CD4-positive, alpha-beta T cell treated with Interleukin-4 for 4 hours (primary cell): ENCODE measurements at regions not wholly inside any gene's neighbourhood (a gene's known extent, or its start where the extent isn't known, plus 50 kb on each side); places are given as distances from the start of the nearest gene placed in this dataset.

Experiments used
- DNase-seq: peaks from one replicate; pipeline ENCODE4 v3.0.0-alpha.2; 2020

DNA sequence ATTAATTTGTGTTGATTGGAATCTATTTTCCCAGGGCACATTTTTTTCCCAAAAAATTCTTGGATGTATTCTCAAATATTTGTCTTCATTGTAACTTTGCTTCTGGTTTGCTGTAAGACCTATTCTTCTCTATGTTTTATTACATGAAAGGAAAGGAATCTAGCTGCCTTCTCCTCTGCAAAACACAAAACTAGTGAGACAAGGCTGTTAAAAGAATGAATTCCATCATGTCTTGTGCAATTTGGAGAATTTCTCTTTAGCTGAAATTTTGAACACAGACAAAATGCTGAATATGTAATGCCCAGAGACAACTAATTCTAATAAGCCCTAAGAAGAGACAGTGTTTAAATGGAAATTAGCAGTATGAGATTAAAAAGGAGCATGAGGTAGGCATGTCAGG, 275.9 kb downstream of the CDH20 start:
- DNase-seq, result no peak

DNA sequence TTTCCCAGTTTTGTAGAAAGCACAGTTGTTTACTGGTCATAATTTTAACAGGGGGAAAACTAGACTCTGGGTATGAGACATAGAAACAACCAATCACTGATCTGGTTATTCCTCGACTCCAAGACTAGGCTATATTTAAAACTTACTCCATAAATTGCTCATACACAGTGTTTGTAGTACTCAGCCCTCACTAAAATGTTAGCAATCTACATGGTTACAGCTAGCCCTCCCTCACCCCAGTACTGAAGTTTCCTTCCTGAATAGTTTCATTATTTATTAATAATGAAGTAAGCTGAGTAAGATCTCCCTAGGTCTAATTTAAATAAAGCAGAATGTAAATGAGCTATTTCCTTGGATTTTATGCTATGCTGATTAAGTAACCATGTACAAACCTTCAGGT, 275.1 kb downstream of the CDH20 start:
- no peak for DNase-seq

DNA sequence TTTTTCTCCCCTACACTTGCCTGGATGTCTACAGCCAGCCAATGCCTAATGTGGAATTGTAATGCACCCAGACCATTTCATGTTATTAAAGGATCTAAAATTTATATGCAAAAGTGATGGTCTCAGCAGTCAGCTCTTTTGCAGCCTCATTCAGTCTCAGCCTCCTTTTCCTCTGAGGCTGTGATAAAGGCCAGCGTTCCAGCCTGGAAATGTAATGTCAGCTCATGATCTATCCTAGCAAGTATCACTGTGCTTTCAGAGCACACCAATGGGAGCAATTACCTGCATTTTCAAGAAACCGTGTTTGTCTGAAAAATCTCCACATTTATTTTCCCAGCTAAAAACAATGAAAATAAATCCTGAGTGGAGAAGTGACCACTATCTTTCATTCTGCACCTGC, 274.6 kb downstream of the CDH20 start:
- DNase-seq, result no peak

DNA sequence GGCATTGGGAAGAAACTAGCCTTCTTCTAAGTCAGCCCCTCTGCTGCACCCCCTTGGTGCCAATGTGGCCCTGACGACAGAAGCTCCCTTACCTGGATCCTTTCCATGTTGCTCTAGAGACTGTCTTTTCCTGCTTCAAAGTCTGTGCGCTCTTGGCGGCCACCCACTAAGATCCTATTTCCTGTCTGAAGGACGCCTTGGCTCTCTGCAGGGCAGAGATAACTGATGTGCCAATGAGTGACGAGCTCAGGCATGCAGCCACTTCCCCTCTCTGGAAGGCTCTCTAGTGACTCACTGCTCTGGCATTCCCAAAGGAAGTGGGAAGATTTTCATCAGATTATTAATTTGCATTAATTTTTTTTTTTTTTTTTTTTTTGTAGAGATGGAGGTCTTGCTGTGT, 273.5 kb downstream of the CDH20 start:
- no peak for DNase-seq

DNA sequence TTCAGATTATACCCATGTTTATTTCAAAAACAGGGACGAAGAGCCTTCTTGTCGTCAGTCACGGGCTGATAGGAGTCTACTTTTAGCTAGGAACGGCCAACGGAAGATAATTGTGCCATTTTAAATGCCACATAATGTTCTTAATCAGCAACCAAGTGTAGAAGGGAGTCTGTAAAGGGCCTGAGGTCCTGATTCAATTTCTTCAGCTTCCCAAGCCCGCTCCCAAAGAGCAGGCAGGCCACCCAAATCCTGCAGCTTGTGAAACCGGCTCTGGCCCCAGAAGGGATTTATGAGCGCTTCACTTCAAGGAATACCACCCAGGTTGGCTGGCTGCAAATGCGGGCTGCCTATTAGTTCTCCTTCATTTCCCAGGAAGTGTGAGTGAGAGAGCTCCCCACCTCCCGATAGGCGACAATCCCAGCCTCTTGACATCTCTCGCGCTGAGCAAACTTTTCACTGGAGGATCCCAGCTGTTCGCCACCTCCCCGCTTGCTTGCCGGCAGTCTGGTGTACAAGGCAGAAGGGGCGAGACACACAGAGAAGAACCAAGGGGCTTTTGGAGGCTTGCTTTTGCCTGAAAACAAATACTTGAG, 272.9 kb downstream of the CDH20 start:
- no peak for DNase-seq

DNA sequence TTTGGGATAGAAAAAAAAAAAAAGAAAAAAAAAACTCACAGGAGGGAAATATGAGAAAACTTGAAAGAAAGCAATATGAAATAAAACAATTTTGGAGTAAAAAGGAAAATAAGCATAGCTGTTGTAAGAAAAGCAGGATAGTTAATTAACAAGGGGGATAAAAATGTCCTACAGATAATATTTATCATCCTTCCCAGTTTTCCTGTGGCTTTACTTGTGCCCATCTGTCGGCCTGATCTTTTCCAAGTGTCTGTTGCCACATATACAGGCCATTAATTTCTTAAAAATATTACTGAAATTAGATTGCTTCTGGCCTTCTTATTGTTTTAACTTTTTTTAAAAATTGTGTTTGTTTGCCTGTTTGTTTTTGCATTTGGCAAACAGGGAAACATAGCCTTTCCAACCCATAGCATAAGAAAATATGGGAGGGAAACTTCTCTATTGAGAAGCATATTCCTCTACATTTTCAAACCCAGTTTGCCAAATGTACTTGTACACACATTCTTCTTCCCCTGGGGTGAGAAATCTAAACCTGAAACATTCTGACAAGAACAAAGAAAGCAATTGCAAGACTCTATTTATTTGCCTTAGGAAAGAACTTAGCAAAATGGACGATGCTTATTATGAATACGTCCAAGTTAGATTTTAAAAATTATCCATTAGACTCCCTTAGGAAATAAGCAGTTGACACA, 272.3 kb downstream of the CDH20 start:
- no peak for DNase-seq
